ENCODE measurements at regions not wholly inside any gene's neighbourhood (a gene's known extent, or its start where the extent isn't known, plus 50 kb on each side); places are given as distances from the start of the nearest gene placed in this dataset.

DNA sequence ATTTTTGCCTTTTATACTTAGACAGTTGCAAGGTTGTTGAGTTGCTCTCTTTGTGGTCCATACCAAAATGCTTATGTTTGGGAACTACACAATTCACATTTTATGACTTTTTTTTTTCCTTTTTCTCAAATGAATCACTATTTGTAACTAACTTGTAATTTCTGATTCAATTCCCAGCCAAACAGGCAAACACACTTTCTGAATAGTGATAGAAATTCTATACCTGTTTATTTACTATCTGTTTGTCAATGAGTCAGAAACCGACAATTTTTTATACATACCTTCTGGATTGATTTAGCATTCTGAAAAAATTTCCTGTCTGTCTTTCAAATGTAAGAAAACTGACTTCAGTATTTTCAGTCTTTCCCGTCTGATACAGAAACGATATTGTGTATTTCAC is 69.1 kb downstream of the MBL2 start:
- Mint-ChIP-seq H3K27ac (no peak overlapping the region), H3K4me3 (no peak overlapping the region), H3K9me3 (no peaks in the 10 kb centered on the region), H3K36me3 (ENCODE audit: low read depth) (no peaks in the 10 kb centered on the region), H3K27me3 (no peaks in the 10 kb centered on the region), H3K4me1 (ENCODE audit: low read depth) (no peaks in the 10 kb centered on the region)
- ATAC-seq (ENCODE audit: poor library complexity) (no peak), DNase-seq (no peak)
- no peak overlapping the region for H3K27ac ChIP-seq (ENCODE audit: low read depth in 1 of 2, low read length in 2 of 2)
- H3K27me3 ChIP-seq (ENCODE audit: control insufficient read depth in 1 of 2, insufficient read depth in 2 of 2, low read length in 2 of 2) = no peaks in the 10 kb centered on the region
- no peaks in the 10 kb centered on the region for H3K36me3 ChIP-seq (ENCODE audit: insufficient read depth, low read length)
- ChIA-PET CTCF (no interaction called here), POLR2A (no interaction called here)
- no peaks in the 10 kb centered on the region for H3K4me1 ChIP-seq (ENCODE audit: insufficient read depth, low read length)
- no peak for TF ChIP-seq CTCF (IDR thresholded peaks at IDR 0.05)
- peaks cover 0 to 7% of the 10 kb centered on the region in 2 experiments for H3K9me3 ChIP-seq (ENCODE audit: control insufficient read depth in 1 of 2, insufficient read depth in 1 of 2, low read length in 2 of 2)
- intact Hi-C loops (cut with DNase I, micrococcal nuclease) = no loop called here
- H3K4me3 ChIP-seq (ENCODE audit: low read length) = no peak overlapping the region

GRCh38 chr10:52703898-52704297 is 68.7 kb downstream of the MBL2 start:
- Mint-ChIP-seq H3K36me3 (ENCODE audit: low read depth) (no peaks in the 10 kb centered on the region), H3K4me3 (no peak overlapping the region), H3K4me1 (ENCODE audit: low read depth) (no peaks in the 10 kb centered on the region), H3K27me3 (no peaks in the 10 kb centered on the region), H3K9me3 (no peaks in the 10 kb centered on the region), H3K27ac (no peak overlapping the region)
- CTCF ChIA-PET = no interaction called here
- no peak for ATAC-seq (ENCODE audit: poor library complexity)
- POLR2A ChIA-PET = no interaction called here
- no peak overlapping the region for H3K27ac ChIP-seq (ENCODE audit: low read depth in 1 of 2, low read length in 2 of 2)
- no peak for DNase-seq
- intact Hi-C loops (cut with DNase I, micrococcal nuclease) = no loop called here
- H3K27me3 ChIP-seq (ENCODE audit: control insufficient read depth in 1 of 2, insufficient read depth in 2 of 2, low read length in 2 of 2) = no peaks in the 10 kb centered on the region
- TF ChIP-seq CTCF (IDR thresholded peaks at IDR 0.05) = no peak
- H3K9me3 ChIP-seq (ENCODE audit: control insufficient read depth in 1 of 2, insufficient read depth in 1 of 2, low read length in 2 of 2) = peaks cover 0 to 7% of the 10 kb centered on the region in 2 experiments
- H3K4me1 ChIP-seq (ENCODE audit: insufficient read depth, low read length) = no peaks in the 10 kb centered on the region
- no peak overlapping the region for H3K4me3 ChIP-seq (ENCODE audit: low read length)
- H3K36me3 ChIP-seq (ENCODE audit: insufficient read depth, low read length) = no peaks in the 10 kb centered on the region

- H3K36me3 ChIP-seq (ENCODE audit: insufficient read depth, low read length) = no peaks in the 10 kb centered on the region
- H3K4me3 ChIP-seq (ENCODE audit: low read length) = no peak overlapping the region
- no peaks in the 10 kb centered on the region for H3K36me3 Mint-ChIP-seq (ENCODE audit: low read depth)
- H3K27ac Mint-ChIP-seq = no peak overlapping the region
- CTCF ChIA-PET = no interaction called here
- H3K27me3 ChIP-seq (ENCODE audit: control insufficient read depth in 1 of 2, insufficient read depth in 2 of 2, low read length in 2 of 2) = no peaks in the 10 kb centered on the region
- intact Hi-C loops (cut with DNase I, micrococcal nuclease) = no loop called here
- H3K9me3 ChIP-seq (ENCODE audit: control insufficient read depth in 1 of 2, insufficient read depth in 1 of 2, low read length in 2 of 2) = peaks cover 0 to 7% of the 10 kb centered on the region in 2 experiments
- TF ChIP-seq CTCF (IDR thresholded peaks at IDR 0.05) = no peak
- POLR2A ChIA-PET = no interaction called here
- no peak overlapping the region for H3K4me3 Mint-ChIP-seq
- H3K27me3 Mint-ChIP-seq = no peaks in the 10 kb centered on the region
- H3K27ac ChIP-seq (ENCODE audit: low read depth in 1 of 2, low read length in 2 of 2) = no peak overlapping the region
- ATAC-seq (ENCODE audit: poor library complexity) = no peak
- DNase-seq = no peak
- no peaks in the 10 kb centered on the region for H3K4me1 Mint-ChIP-seq (ENCODE audit: low read depth)
- no peaks in the 10 kb centered on the region for H3K9me3 Mint-ChIP-seq
- no peaks in the 10 kb centered on the region for H3K4me1 ChIP-seq (ENCODE audit: insufficient read depth, low read length)
Observed at GRCh38 chr10:52706332-52707070, 66.1 kb downstream of the MBL2 start.
